H1 (cell line): ENCODE measurements at regions not wholly inside any gene's neighbourhood (a gene's known extent, or its start where the extent isn't known, plus 50 kb on each side); places are given as distances from the start of the nearest gene placed in this dataset.

ENCODE experiments used
- CTCF ChIA-PET: fragments of 300-600 bp; sonication (Branson Sonifier 250); formaldehyde crosslinking; loops from one replicate; lab custom pipeline; 2021; ENCODE audit not compliant: partially characterized antibody; lab: Charles Lee
- POLR2A ChIA-PET: fragments of 300-600 bp; sonication (Branson Sonifier 250); formaldehyde crosslinking; loops from one replicate; lab custom pipeline; 2021; ENCODE audit warnings: inconsistent platforms; ENCODE audit not compliant: partially characterized antibody; lab: Charles Lee
- DNase-seq, 2 experiments: peaks; one replicate each; pipeline versions ENCODE4 v3.0.0 to v3.0.0-alpha.2; 2010 to 2022; ENCODE audit warnings: low spot score in 2 of 2, low read depth in 1 of 2, mixed read lengths in 1 of 2
- FAIRE-seq: peaks from 2 replicates; lab custom pipeline; 2011; peaks lifted over from hg19 to GRCh38; lab: Jason Lieb, UNC
- H2AFZ ChIP-seq: 2 replicates; pipeline ENCODE4 v1.8.1; 2012; ENCODE audit warnings: low read length, inconsistent platforms
- H2AK5ac ChIP-seq: 2 replicates; pipeline ENCODE4 v1.6.1; 2013; ENCODE audit warnings: low read depth, low read length
- H2BK120ac ChIP-seq: replicated peaks from 2 replicates; pipeline ENCODE3; 2013; ENCODE audit warnings: low read depth, low read length, inconsistent platforms
- H2BK12ac ChIP-seq: 2 replicates; pipeline ENCODE4 v1.6.1; 2013; ENCODE audit warnings: low read depth, low read length
- H2BK15ac ChIP-seq: 2 replicates; pipeline ENCODE4 v1.6.1; 2013; ENCODE audit warnings: low read length
- H2BK20ac ChIP-seq: 2 replicates; pipeline ENCODE4 v1.6.1; 2013; ENCODE audit warnings: low read length
- H2BK5ac ChIP-seq: 2 replicates; pipeline ENCODE4 v1.6.1; 2013; ENCODE audit warnings: low read depth, low read length
- H3K14ac ChIP-seq: 2 replicates; pipeline ENCODE4 v1.6.1; 2013; ENCODE audit warnings: inconsistent platforms; ENCODE audit not compliant: insufficient read length
- H3K18ac ChIP-seq: 2 replicates; pipeline ENCODE4 v1.6.1; 2013; ENCODE audit warnings: low read length; ENCODE audit errors: extremely low read depth
- H3K23ac ChIP-seq: 2 replicates; pipeline ENCODE4 v1.6.1; 2013; ENCODE audit warnings: inconsistent platforms; ENCODE audit not compliant: insufficient read length
- H3K23me2 ChIP-seq: 2 replicates; pipeline ENCODE4 v1.6.1; 2013; ENCODE audit warnings: low read depth, low read length
- H3K27ac ChIP-seq: 2 replicates; pipeline ENCODE4 v1.6.1; 2011; ENCODE audit warnings: low read depth, low read length, inconsistent platforms
- H3K27me3 ChIP-seq, 4 experiments: replicated peaks in 1 of 4; 1 replicate in 1 of 4; 2 replicates in 3 of 4; pipeline versions ENCODE4 v1.6.1 to v1.8.1; 2011 to 2013; ENCODE audit warnings: low read length in 3 of 4, mild to moderate bottlenecking in 3 of 4, inconsistent platforms in 2 of 4, mixed read lengths in 2 of 4, moderate library complexity in 1 of 4; ENCODE audit not compliant: control insufficient read depth in 3 of 4, insufficient read depth in 3 of 4; ENCODE audit errors: extremely low read depth in 1 of 4
- H3K36me3 ChIP-seq, 4 experiments: 2 replicates each; pipeline versions ENCODE4 v1.6.1 to v1.8.1; 2011 to 2013; ENCODE audit warnings: mild to moderate bottlenecking in 4 of 4, low read length in 3 of 4, moderate library complexity in 2 of 4, control low read depth in 1 of 4, inconsistent platforms in 1 of 4; ENCODE audit not compliant: insufficient read depth in 4 of 4, control insufficient read depth in 2 of 4
- H3K4ac ChIP-seq: replicated peaks from 2 replicates; pipeline ENCODE3; 2013; ENCODE audit warnings: low read length, low read depth, mixed read lengths, inconsistent platforms; ENCODE audit not compliant: insufficient read length
- H3K4me1 ChIP-seq, 4 experiments: replicated peaks in 1 of 4; 1 replicate in 1 of 4; 2 replicates in 3 of 4; pipeline versions ENCODE4 v1.6.1 to v1.8.1; 2011 to 2013; ENCODE audit warnings: low read length in 3 of 4, inconsistent platforms in 2 of 4, mixed read lengths in 1 of 4; ENCODE audit not compliant: insufficient read depth in 4 of 4, control insufficient read depth in 3 of 4
- H3K4me2 ChIP-seq, 2 experiments: 2 replicates each; pipeline versions ENCODE4 v1.6.1 to v1.8.1; 2011 to 2013; ENCODE audit warnings: low read depth in 2 of 2, low read length in 2 of 2, control low read depth in 1 of 2, inconsistent platforms in 1 of 2, mild to moderate bottlenecking in 1 of 2; ENCODE audit not compliant: insufficient read depth in 1 of 2
- H3K4me3 ChIP-seq, 4 experiments: fragments of 200-600, 300-600 bp in 1 of 4; sonication (generic), shearing (Covaris generic), sonication (Bioruptor Twin) in 1 of 4; 2 replicates each; pipeline versions ENCODE4 v1.5.1 to v1.8.1; 2011 to 2016; ENCODE audit warnings: low read length in 4 of 4, low read depth in 3 of 4, control low read depth in 2 of 4, inconsistent platforms in 2 of 4, mild to moderate bottlenecking in 2 of 4, mixed read lengths in 1 of 4, moderate library complexity in 1 of 4; ENCODE audit not compliant: insufficient read depth in 2 of 4; ENCODE audit errors: extremely low read depth in 1 of 4
- H3K56ac ChIP-seq: replicated peaks from 2 replicates; pipeline ENCODE3; 2013; ENCODE audit warnings: low read depth, mild to moderate bottlenecking, mixed read lengths, low read length, inconsistent platforms; ENCODE audit not compliant: insufficient read length
- H3K79me1 ChIP-seq: 2 replicates; pipeline ENCODE4 v1.6.1; 2013; ENCODE audit warnings: low read depth, low read length, control low read depth
- H3K79me2 ChIP-seq, 2 experiments: 2 replicates each; pipeline versions ENCODE4 v1.6.1 to v1.8.1; 2012 to 2013; ENCODE audit warnings: low read length in 2 of 2, mild to moderate bottlenecking in 2 of 2, inconsistent platforms in 1 of 2; ENCODE audit not compliant: insufficient read depth in 2 of 2, control insufficient read depth in 1 of 2
- H3K9ac ChIP-seq, 4 experiments: replicated peaks in 1 of 4; 1 replicate in 1 of 4; 2 replicates in 3 of 4; pipeline versions ENCODE4 v1.6.1 to v1.8.1; 2011 to 2013; ENCODE audit warnings: low read depth in 3 of 4, low read length in 3 of 4, control low read depth in 2 of 4, mild to moderate bottlenecking in 2 of 4, moderate library complexity in 2 of 4, inconsistent platforms in 1 of 4; ENCODE audit errors: extremely low read depth in 1 of 4
- H3K9me3 ChIP-seq, 2 experiments: 2 replicates each; pipeline versions ENCODE4 v1.6.1 to v1.8.1; 2012 to 2013; ENCODE audit warnings: mild to moderate bottlenecking in 2 of 2, moderate library complexity in 2 of 2, control low read depth in 1 of 2, inconsistent platforms in 1 of 2, low read depth in 1 of 2, low read length in 1 of 2, mixed read lengths in 1 of 2; ENCODE audit not compliant: insufficient read depth in 2 of 2
- H4K20me1 ChIP-seq, 2 experiments: replicated peaks in 1 of 2; 2 replicates each; pipeline versions ENCODE3 to v1.8.1; 2011 to 2013; ENCODE audit warnings: inconsistent platforms in 2 of 2, low read length in 2 of 2, mild to moderate bottlenecking in 1 of 2; ENCODE audit not compliant: insufficient read depth in 2 of 2, control insufficient read depth in 1 of 2
- H4K5ac ChIP-seq: 2 replicates; pipeline ENCODE4 v1.6.1; 2013; ENCODE audit warnings: low read length, low read depth, mixed read lengths, inconsistent platforms; ENCODE audit not compliant: insufficient read length
- H4K8ac ChIP-seq: 2 replicates; pipeline ENCODE4 v1.8.0; 2013; ENCODE audit warnings: mild to moderate bottlenecking, moderate library complexity, low read length, inconsistent platforms; ENCODE audit not compliant: insufficient read depth; ENCODE audit errors: extremely low read depth
- H4K91ac ChIP-seq: replicated peaks from 2 replicates; pipeline ENCODE3; 2013; ENCODE audit warnings: low read length, mixed read lengths, inconsistent platforms; ENCODE audit not compliant: insufficient read length
- CBX5 ChIP-seq: fragments of 300-800, 300-1000 bp; sonication (generic); IDR thresholded peaks from 2 replicates; pipeline ENCODE4 v1.7.1; 2016; ENCODE audit warnings: antibody characterized with exemption, low read length, low read depth
- RFX5 ChIP-seq: IDR thresholded peaks from 2 replicates; pipeline ENCODE4 v1.6.1; 2011; ENCODE audit warnings: low read depth, low read length, improper control_type of control experiment, borderline replicate concordance
- RXRA ChIP-seq: IDR thresholded peaks from 2 replicates; pipeline ENCODE4 v1.6.1; 2011; ENCODE audit warnings: low read depth, mild to moderate bottlenecking, low read length, moderate library complexity; ENCODE audit not compliant: insufficient read depth
- WGBS, 2 experiments: shearing (Covaris generic) in 1 of 2; methylation state at CpG; one replicate each; pipeline versions ENCODE4 v1.1.6 to v1.1.7; 2013 to 2015; ENCODE audit warnings: low lambda C conversion rate in 2 of 2, mixed read lengths in 2 of 2, inconsistent platforms in 1 of 2, low coverage in 1 of 2, missing lambda C conversion rate in 1 of 2; ENCODE audit not compliant: insufficient replicate concordance in 2 of 2, insufficient coverage in 1 of 2, insufficient read length in 1 of 2; ENCODE audit errors: extremely low coverage in 1 of 2, missing lambda C conversion rate in 1 of 2; 5-methylcytosine and 5-hydroxymethylcytosine counted together

GRCh38 chr1:198893141-198893540, 254.3 kb downstream of the PTPRC start:
- FAIRE-seq (no peak), DNase-seq (no peak)
- Histone ChIP-seq H3K4me2 (no peak overlapping the region), H3K79me1 (no peaks in the 10 kb centered on the region), H3K9me3 (no peaks in the 10 kb centered on the region), H3K4me3 (no peak overlapping the region), H4K8ac (no peak overlapping the region), H3K27ac (no peak overlapping the region), H3K23ac (no peak overlapping the region), H4K91ac (no peak overlapping the region), H3K14ac (no peak overlapping the region), H2BK15ac (no peak overlapping the region), H4K5ac (no peak overlapping the region), H4K20me1 (no peaks in the 10 kb centered on the region), H3K36me3 (no peaks in the 10 kb centered on the region), H3K56ac (no peak overlapping the region), H2BK20ac (no peak overlapping the region), H3K27me3 (no peaks in the 10 kb centered on the region), H3K18ac (no peak overlapping the region), H2BK12ac (no peak overlapping the region), H3K9ac (no peak overlapping the region), H2AFZ (no peak overlapping the region), H3K4me1 (no peaks in the 10 kb centered on the region), H3K4ac (no peak overlapping the region), H2BK5ac (no peak overlapping the region), H3K79me2 (no peaks in the 10 kb centered on the region), H2AK5ac (no peak overlapping the region), H3K23me2 (no peaks in the 10 kb centered on the region), H2BK120ac (no peak overlapping the region)
- WGBS, 2 experiments, result 91% methylated on average over 1 of the region's 1 CpG; no CpG with 5 or more reads in 1 of the 2 experiments
- ChIA-PET POLR2A (no interaction called here), CTCF (interaction anchor here (0.7 to 1.3 kb wide), 3 partner anchors 62 to 220 kb away, joined by 3 read pairs; no protein-coding TSS in a partner anchor)
- no peak for TF ChIP-seq RXRA
- TF ChIP-seq CBX5, result no peak
- no peak for TF ChIP-seq RFX5
